IMR-90 (cell line): ENCODE measurements at regions not wholly inside any gene's neighbourhood (a gene's known extent, or its start where the extent isn't known, plus 50 kb on each side); places are given as distances from the start of the nearest gene placed in this dataset.

Experiments
- ATAC-seq: fragments of 200-7000 bp; cut with Tn5 transposase; 2 replicates; pipeline ENCODE4 v1.9.1; 2020; ENCODE audit warnings: low read depth, mild to moderate bottlenecking, moderate library complexity
- BruUV-seq: library from RNA; stranded (reverse); fragments of 400-500 nt; replicated peaks from 2 replicates; lab custom pipeline; 2021; lab: Mats Ljungman, UMichigan
- CTCF ChIA-PET: fragments of 300-600 bp; formaldehyde crosslinking; extraction: SDS; loops from one replicate; lab custom pipeline; 2021; ENCODE audit warnings: antibody characterized with exemption; lab: Yijun Ruan, JAX
- POLR2A ChIA-PET: fragments of 300-600 bp; sonication (Branson Sonifier 250); formaldehyde crosslinking; loops from one replicate; lab custom pipeline; 2022; ENCODE audit warnings: antibody characterized with exemption; ENCODE audit not compliant: unreplicated experiment; lab: Charles Lee
- DNase-seq: peaks from one replicate; pipeline ENCODE4 v3.0.0; 2013
- H2AFZ ChIP-seq: replicated peaks from 2 replicates; pipeline ENCODE3; 2013; ENCODE audit warnings: low read length, mild to moderate bottlenecking; ENCODE audit not compliant: poor library complexity
- H2AK5ac ChIP-seq: 2 replicates; pipeline ENCODE4 v1.6.1; 2013; ENCODE audit warnings: low read depth, low read length, inconsistent platforms
- H2AK9ac ChIP-seq: replicated peaks from 2 replicates; pipeline ENCODE3; 2013; ENCODE audit warnings: mild to moderate bottlenecking, low read depth, low read length, moderate library complexity; ENCODE audit not compliant: poor library complexity
- H2BK120ac ChIP-seq: 2 replicates; pipeline ENCODE4 v1.6.1; 2013; ENCODE audit warnings: low read depth, low read length, inconsistent platforms
- H2BK15ac ChIP-seq: 3 replicates; pipeline ENCODE4 v1.6.1; 2013; ENCODE audit warnings: low read depth, low read length, inconsistent platforms
- H2BK20ac ChIP-seq: 2 replicates; pipeline ENCODE4 v1.6.1; 2013; ENCODE audit warnings: low read depth, mild to moderate bottlenecking, inconsistent platforms, low read length, moderate library complexity
- H2BK5ac ChIP-seq: 2 replicates; pipeline ENCODE4 v1.6.1; 2013; ENCODE audit warnings: mild to moderate bottlenecking, low read depth, low read length, inconsistent platforms; ENCODE audit not compliant: poor library complexity, severe bottlenecking
- H3K14ac ChIP-seq: replicated peaks from 2 replicates; pipeline ENCODE4 v1.6.1; 2013; ENCODE audit warnings: low read depth, low read length, inconsistent platforms
- H3K18ac ChIP-seq: 2 replicates; pipeline ENCODE4 v1.6.1; 2013; ENCODE audit warnings: low read depth, low read length, control low read depth
- H3K23ac ChIP-seq: 2 replicates; pipeline ENCODE4 v1.6.1; 2013; ENCODE audit warnings: low read depth, low read length, inconsistent platforms
- H3K27ac ChIP-seq: 2 replicates; pipeline ENCODE4 v1.5.1; 2013; ENCODE audit warnings: mild to moderate bottlenecking, control low read depth, low read length; ENCODE audit not compliant: insufficient read depth
- H3K27me3 ChIP-seq: 2 replicates; pipeline ENCODE4 v1.6.1; 2013; ENCODE audit warnings: low read length; ENCODE audit not compliant: control insufficient read depth, insufficient read depth
- H3K36me3 ChIP-seq: 2 replicates; pipeline ENCODE4 v1.6.1; 2013; ENCODE audit warnings: low read length, mixed read lengths; ENCODE audit not compliant: control insufficient read depth, insufficient read depth
- H3K4ac ChIP-seq: 2 replicates; pipeline ENCODE4 v1.6.1; 2013; ENCODE audit warnings: low read depth, low read length, inconsistent platforms
- H3K4me1 ChIP-seq: 2 replicates; pipeline ENCODE4 v1.6.1; 2013; ENCODE audit warnings: low read length, mixed read lengths; ENCODE audit not compliant: control insufficient read depth, insufficient read depth
- H3K4me2 ChIP-seq: 2 replicates; pipeline ENCODE4 v1.6.1; 2013; ENCODE audit warnings: low read depth, mild to moderate bottlenecking, control low read depth, low read length, moderate library complexity
- H3K4me3 ChIP-seq: 2 replicates; pipeline ENCODE4 v1.5.1; 2013; ENCODE audit warnings: low read depth, mild to moderate bottlenecking, control low read depth, low read length, moderate library complexity; ENCODE audit not compliant: insufficient read depth
- H3K56ac ChIP-seq: 2 replicates; pipeline ENCODE4 v1.6.1; 2013; ENCODE audit warnings: low read length, inconsistent platforms; ENCODE audit not compliant: insufficient read depth; ENCODE audit errors: extremely low read depth
- H3K79me1 ChIP-seq, 2 experiments: 2 replicates each; pipeline ENCODE4 v1.6.1; 2013; ENCODE audit warnings: low read length in 2 of 2, inconsistent platforms in 1 of 2, low read depth in 1 of 2
- H3K9ac ChIP-seq: 2 replicates; pipeline ENCODE4 v1.6.1; 2013; ENCODE audit warnings: low read depth, low read length, control low read depth
- H3K9me1 ChIP-seq: 2 replicates; pipeline ENCODE4 v1.6.1; 2013; ENCODE audit warnings: low read length, inconsistent platforms; ENCODE audit not compliant: insufficient read depth
- H3K9me3 ChIP-seq: 2 replicates; pipeline ENCODE4 v1.6.1; 2013; ENCODE audit warnings: low read length; ENCODE audit not compliant: control insufficient read depth, insufficient read depth
- H4K20me1 ChIP-seq: 2 replicates; pipeline ENCODE4 v1.6.1; 2013; ENCODE audit warnings: low read length, inconsistent platforms; ENCODE audit not compliant: insufficient read depth
- H4K5ac ChIP-seq: 2 replicates; pipeline ENCODE4 v1.6.1; 2013; ENCODE audit warnings: mild to moderate bottlenecking, low read depth, low read length, control low read depth
- H4K8ac ChIP-seq, 2 experiments: 2 replicates each; pipeline ENCODE4 v1.6.1; 2013; ENCODE audit warnings: low read depth in 2 of 2, low read length in 2 of 2, control low read depth in 1 of 2, inconsistent platforms in 1 of 2
- H4K91ac ChIP-seq: 2 replicates; pipeline ENCODE4 v1.6.1; 2013; ENCODE audit warnings: low read depth, low read length, inconsistent platforms; ENCODE audit not compliant: insufficient read depth
- CEBPB ChIP-seq: IDR thresholded peaks from 2 replicates; pipeline ENCODE4 v1.6.1; 2012; ENCODE audit warnings: low read depth, low read length, improper control_type of control experiment
- FOS ChIP-seq: fragments of 150-350 bp; IDR thresholded peaks from 2 replicates; pipeline ENCODE4 v1.6.1; 2016; ENCODE audit warnings: low read depth, low read length
- MAZ ChIP-seq: IDR thresholded peaks from 2 replicates; pipeline ENCODE4 v1.6.1; 2012; ENCODE audit warnings: low read depth, mild to moderate bottlenecking, low read length, improper control_type of control experiment, moderate library complexity, borderline replicate concordance
- MXI1 ChIP-seq: IDR thresholded peaks from 2 replicates; pipeline ENCODE4 v1.6.1; 2012; ENCODE audit warnings: low read depth, mild to moderate bottlenecking, low read length, moderate library complexity, borderline replicate concordance
- POLR2A ChIP-seq: IDR thresholded peaks from 2 replicates; pipeline ENCODE4 v1.6.1; 2012; ENCODE audit warnings: mild to moderate bottlenecking, low read depth, low read length
- RAD21 ChIP-seq: IDR thresholded peaks from 2 replicates; pipeline ENCODE4 v1.6.1; 2012; ENCODE audit warnings: low read length, improper control_type of control experiment
- RCOR1 ChIP-seq: IDR thresholded peaks from 2 replicates; pipeline ENCODE4 v1.6.1; 2012; ENCODE audit warnings: mild to moderate bottlenecking, low read length, improper control_type of control experiment; ENCODE audit not compliant: insufficient replicate concordance
- SMC3 ChIP-seq: fragments of 150-350 bp; IDR thresholded peaks from 2 replicates; pipeline ENCODE4 v1.6.1; 2016; ENCODE audit warnings: low read depth, mild to moderate bottlenecking, antibody characterized with exemption, low read length, moderate library complexity
- WGBS, 2 experiments: methylation state at CpG; one replicate each; pipeline versions ENCODE4 v1.1.5 to v1.1.7; 2013; ENCODE audit warnings: missing lambda C conversion rate in 2 of 2; ENCODE audit not compliant: insufficient read length in 1 of 2; ENCODE audit errors: extremely low coverage in 2 of 2; 5-methylcytosine and 5-hydroxymethylcytosine counted together
- dilution Hi-C: fragments of 300-500 bp; cut with HindIII; formaldehyde crosslinking; loops from one replicate; pipeline ENCODE4 v1.14.3; 2018; ENCODE audit warnings: low sequenced_read_pairs; ENCODE audit not compliant: unreplicated experiment
- in situ Hi-C: fragments of 300-500 bp; cut with MboI; formaldehyde crosslinking; loops from 3 replicates; pipeline ENCODE4 v1.14.3; 2019; ENCODE audit warnings: low sequenced_read_pairs, inconsistent platforms, mixed read lengths
- intact Hi-C: fragments of 100-400 bp; cut with micrococcal nuclease; formaldehyde crosslinking; loops from 2 replicates; pipeline ENCODE4 v1.10.0; 2022
- TF ChIP-seq, protein P1 (sequence below): fragments of 150-350 bp; IDR thresholded peaks from 2 replicates; pipeline ENCODE4 v1.6.1; 2016; ENCODE audit warnings: low read depth, mild to moderate bottlenecking, low read length, moderate library complexity, borderline replicate concordance
- TF ChIP-seq, protein P2 (sequence below): conservative IDR thresholded peaks from 2 replicates; pipeline ENCODE4 v1.5.1; 2012; ENCODE audit warnings: mild to moderate bottlenecking, low read depth, low read length, improper control_type of control experiment
- TF ChIP-seq, protein P3 (sequence below): fragments of 150-350 bp; IDR thresholded peaks from 2 replicates; pipeline ENCODE4 v1.6.1; 2017; ENCODE audit warnings: mild to moderate bottlenecking, antibody characterized with exemption, low read length, low read depth

DNA sequence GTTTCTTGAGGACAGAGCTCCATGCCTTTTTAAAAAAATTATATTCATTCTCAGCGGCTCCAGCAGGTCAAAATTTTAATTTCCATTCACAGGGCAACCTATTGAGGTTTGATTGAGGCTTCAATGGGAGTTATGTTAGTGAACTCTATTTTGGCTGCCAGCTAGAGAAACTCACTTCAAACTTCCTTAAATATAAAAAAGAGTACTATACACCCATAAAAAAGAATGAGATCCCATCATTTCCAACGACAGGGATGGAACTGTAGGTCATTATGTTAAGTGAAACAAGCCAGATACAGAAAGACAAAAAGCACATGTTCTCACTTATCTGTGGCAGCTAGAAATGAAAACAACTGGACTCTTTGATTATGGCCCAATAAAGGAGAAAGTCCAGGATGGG is 176.8 kb upstream of the IL12B start:
- BruUV-seq: no TSS peak
- no peaks in the 10 kb centered on the region for H3K9me3 ChIP-seq
- H4K5ac ChIP-seq: no peak overlapping the region
- H2AK5ac ChIP-seq: no peak overlapping the region
- ATAC-seq (no peak), DNase-seq (no peak)
- no peak overlapping the region for H3K27ac ChIP-seq
- no peak overlapping the region for H2AFZ ChIP-seq
- H2BK15ac ChIP-seq: no peak overlapping the region
- dilution Hi-C loops (no loop called here), intact Hi-C loops (loop anchor here (5.0 kb wide), 2 partner anchors 45 to 470 kb away; no protein-coding TSS in a partner anchor), in situ Hi-C loops (no loop called here)
- no peaks in the 10 kb centered on the region for H4K20me1 ChIP-seq
- POLR2A ChIA-PET: no interaction called here
- CTCF ChIA-PET: interaction anchor here (0.5 to 1.6 kb wide), 2 partner anchors 56 to 67 kb away, joined by 3 to 4 read pairs; no protein-coding TSS in a partner anchor
- no peak overlapping the region for H3K56ac ChIP-seq
- no peak overlapping the region for H3K9ac ChIP-seq
- H3K4me3 ChIP-seq: no peak overlapping the region
- no peak overlapping the region for H4K8ac ChIP-seq
- peaks cover 21% of the 10 kb centered on the region for H3K4me1 ChIP-seq
- no peak overlapping the region for H2BK20ac ChIP-seq
- no peak overlapping the region for H3K18ac ChIP-seq
- no peak overlapping the region for H2BK5ac ChIP-seq
- no peak overlapping the region for H2AK9ac ChIP-seq
- no peaks in the 10 kb centered on the region for H3K79me1 ChIP-seq
- H3K14ac ChIP-seq: no peak overlapping the region
- H3K36me3 ChIP-seq: no peaks in the 10 kb centered on the region
- no peak overlapping the region for H2BK120ac ChIP-seq
- no peaks in the 10 kb centered on the region for H3K27me3 ChIP-seq
- no peak overlapping the region for H3K4ac ChIP-seq
- no CpG with 5 or more reads among the region's 2 CpGs for WGBS, 2 experiments
- no peak overlapping the region for H4K91ac ChIP-seq
- H3K4me2 ChIP-seq: no peak overlapping the region
- H3K9me1 ChIP-seq: peaks cover 22% of the 10 kb centered on the region
- TF ChIP-seq RCOR1 (no peak), RAD21 (no peak), CEBPB (no peak), MXI1 (no peak), MAZ (no peak), FOS (no peak), SMC3 (no peak), POLR2A (no peak)
- TF ChIP-seq, protein P1, sequence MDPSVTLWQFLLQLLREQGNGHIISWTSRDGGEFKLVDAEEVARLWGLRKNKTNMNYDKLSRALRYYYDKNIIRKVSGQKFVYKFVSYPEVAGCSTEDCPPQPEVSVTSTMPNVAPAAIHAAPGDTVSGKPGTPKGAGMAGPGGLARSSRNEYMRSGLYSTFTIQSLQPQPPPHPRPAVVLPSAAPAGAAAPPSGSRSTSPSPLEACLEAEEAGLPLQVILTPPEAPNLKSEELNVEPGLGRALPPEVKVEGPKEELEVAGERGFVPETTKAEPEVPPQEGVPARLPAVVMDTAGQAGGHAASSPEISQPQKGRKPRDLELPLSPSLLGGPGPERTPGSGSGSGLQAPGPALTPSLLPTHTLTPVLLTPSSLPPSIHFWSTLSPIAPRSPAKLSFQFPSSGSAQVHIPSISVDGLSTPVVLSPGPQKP: no peak
- TF ChIP-seq, protein P2, sequence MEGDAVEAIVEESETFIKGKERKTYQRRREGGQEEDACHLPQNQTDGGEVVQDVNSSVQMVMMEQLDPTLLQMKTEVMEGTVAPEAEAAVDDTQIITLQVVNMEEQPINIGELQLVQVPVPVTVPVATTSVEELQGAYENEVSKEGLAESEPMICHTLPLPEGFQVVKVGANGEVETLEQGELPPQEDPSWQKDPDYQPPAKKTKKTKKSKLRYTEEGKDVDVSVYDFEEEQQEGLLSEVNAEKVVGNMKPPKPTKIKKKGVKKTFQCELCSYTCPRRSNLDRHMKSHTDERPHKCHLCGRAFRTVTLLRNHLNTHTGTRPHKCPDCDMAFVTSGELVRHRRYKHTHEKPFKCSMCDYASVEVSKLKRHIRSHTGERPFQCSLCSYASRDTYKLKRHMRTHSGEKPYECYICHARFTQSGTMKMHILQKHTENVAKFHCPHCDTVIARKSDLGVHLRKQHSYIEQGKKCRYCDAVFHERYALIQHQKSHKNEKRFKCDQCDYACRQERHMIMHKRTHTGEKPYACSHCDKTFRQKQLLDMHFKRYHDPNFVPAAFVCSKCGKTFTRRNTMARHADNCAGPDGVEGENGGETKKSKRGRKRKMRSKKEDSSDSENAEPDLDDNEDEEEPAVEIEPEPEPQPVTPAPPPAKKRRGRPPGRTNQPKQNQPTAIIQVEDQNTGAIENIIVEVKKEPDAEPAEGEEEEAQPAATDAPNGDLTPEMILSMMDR: no peak
- TF ChIP-seq, protein P3, sequence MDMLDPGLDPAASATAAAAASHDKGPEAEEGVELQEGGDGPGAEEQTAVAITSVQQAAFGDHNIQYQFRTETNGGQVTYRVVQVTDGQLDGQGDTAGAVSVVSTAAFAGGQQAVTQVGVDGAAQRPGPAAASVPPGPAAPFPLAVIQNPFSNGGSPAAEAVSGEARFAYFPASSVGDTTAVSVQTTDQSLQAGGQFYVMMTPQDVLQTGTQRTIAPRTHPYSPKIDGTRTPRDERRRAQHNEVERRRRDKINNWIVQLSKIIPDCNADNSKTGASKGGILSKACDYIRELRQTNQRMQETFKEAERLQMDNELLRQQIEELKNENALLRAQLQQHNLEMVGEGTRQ: no peak
- no peak overlapping the region for H3K23ac ChIP-seq
